OCI-LY7 (cell line): ENCODE measurements at regions not wholly inside any gene's neighbourhood (a gene's known extent, or its start where the extent isn't known, plus 50 kb on each side); places are given as distances from the start of the nearest gene placed in this dataset.

Experiments
- CTCF ChIP-seq: fragments of 200-600 bp; sonication (generic); conservative IDR thresholded peaks from 2 replicates; pipeline ENCODE4 v1.5.1; 2014; ENCODE audit warnings: mild to moderate bottlenecking, antibody characterized with exemption, low read length, moderate library complexity, mixed read lengths
- EZH2phosphoT487 ChIP-seq: fragments of 200-600 bp; sonication (generic); IDR thresholded peaks from 2 replicates; pipeline ENCODE4 v1.6.1; 2018; ENCODE audit warnings: low read depth, borderline replicate concordance, mild to moderate bottlenecking, mixed run types, antibody characterized with exemption, low read length, moderate library complexity, mixed read lengths

- TF ChIP-seq CTCF (no peak), EZH2phosphoT487 (no peak)
Observed at GRCh38 chr10:64102916-64103315, 581.7 kb downstream of the REEP3 start.
